Hematopoietic multipotent progenitor cell treated with erythropoietin and hydrocortisone succinate and interleukin-3 and kit ligand, for 15 days (in vitro differentiated cells): ENCODE measurements at regions not wholly inside any gene's neighbourhood (a gene's known extent, or its start where the extent isn't known, plus 50 kb on each side); places are given as distances from the start of the nearest gene placed in this dataset.

Experiments
- DNase-seq: peaks from one replicate; pipeline ENCODE4 v3.0.0-alpha.2; 2015; ENCODE audit warnings: low spot score

GRCh38 chr12:89954259-89954658 lies 245.6 kb upstream of the ATP2B1 start:
- no peak for DNase-seq

GRCh38 chr12:89951694-89952060 lies 243.0 kb upstream of the ATP2B1 start:
- no peak for DNase-seq

GRCh38 chr12:89951050-89951693 lies 242.5 kb upstream of the ATP2B1 start:
- no peak for DNase-seq

DNA sequence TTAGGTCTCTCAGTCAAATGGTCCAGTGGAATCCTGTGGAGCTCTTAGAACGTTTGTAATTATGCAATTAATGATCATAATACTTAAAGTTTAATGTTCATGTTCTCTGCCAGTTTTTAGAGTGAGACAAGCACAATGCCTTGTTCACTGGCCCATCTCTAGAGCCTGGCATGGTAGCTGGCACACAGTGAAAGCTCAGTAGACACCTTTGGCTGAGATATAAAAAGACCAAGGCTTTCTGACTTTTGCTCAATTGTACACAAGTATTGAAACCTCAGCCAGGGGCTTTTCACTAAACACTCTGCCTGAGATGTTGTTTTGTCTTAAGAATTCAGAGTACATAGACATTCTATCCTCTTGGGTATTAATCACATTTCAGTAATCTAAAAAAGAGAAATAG lies 241.8 kb upstream of the ATP2B1 start:
- no peak for DNase-seq

- DNase-seq, result no peak
Observed at GRCh38 chr12:89949457-89950195, 241.0 kb upstream of the ATP2B1 start.

- DNase-seq, result no peak
Observed at GRCh38 chr12:89948271-89949175, 239.9 kb upstream of the ATP2B1 start.

- DNase-seq, result no peak
Observed at GRCh38 chr12:89947437-89948270, 239.0 kb upstream of the ATP2B1 start.

GRCh38 chr12:89946518-89947135 lies 238.0 kb upstream of the ATP2B1 start:
- no peak for DNase-seq

- DNase-seq, result no peak
Observed at GRCh38 chr12:89945123-89945522, 236.5 kb upstream of the ATP2B1 start.

DNA sequence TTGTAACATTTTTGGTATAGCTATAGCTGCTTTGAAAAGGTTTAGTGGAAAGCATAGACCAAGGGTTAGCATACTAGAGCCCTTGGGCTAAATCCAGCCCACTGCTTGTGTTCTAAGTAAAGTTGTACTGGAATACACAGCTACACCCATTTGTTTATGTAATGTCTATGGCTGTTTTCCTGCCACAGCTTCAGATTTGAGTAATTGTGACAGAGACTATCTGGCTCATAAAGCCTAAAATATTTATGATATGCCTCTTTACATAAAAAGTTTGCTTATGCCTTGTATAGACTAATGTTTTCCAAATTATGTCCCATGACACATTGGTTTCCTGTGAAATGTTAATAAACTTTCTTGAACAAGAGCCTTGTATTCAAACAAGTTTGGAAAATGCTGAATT lies 234.8 kb upstream of the ATP2B1 start:
- no peak for DNase-seq

GRCh38 chr12:89941436-89941835 lies 232.8 kb upstream of the ATP2B1 start:
- DNase-seq, result no peak

- no peak for DNase-seq
Observed at GRCh38 chr12:89939522-89940215, 231.0 kb upstream of the ATP2B1 start.

DNA sequence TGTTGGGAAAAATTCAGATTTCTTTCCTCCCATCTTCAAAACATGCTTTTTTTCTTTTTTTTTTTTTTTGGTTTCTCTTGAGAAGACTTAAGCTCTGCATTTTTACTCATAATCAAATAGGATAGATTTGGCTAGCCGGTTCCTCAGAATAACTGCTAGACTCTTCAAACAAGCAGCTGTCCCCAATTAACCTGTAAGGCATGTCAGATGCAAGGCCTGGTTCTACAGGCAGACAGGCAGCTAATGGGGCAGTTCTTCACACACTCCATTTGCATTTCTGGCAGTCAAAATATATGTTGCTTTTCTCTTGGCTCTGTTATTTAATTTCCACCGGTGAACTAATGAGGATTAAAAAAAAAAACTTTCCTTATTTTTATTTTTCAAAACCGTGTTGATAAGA lies 228.0 kb upstream of the ATP2B1 start:
- no peak for DNase-seq

- no peak for DNase-seq
Observed at GRCh38 chr12:89935850-89936249, 227.2 kb upstream of the ATP2B1 start.

DNA sequence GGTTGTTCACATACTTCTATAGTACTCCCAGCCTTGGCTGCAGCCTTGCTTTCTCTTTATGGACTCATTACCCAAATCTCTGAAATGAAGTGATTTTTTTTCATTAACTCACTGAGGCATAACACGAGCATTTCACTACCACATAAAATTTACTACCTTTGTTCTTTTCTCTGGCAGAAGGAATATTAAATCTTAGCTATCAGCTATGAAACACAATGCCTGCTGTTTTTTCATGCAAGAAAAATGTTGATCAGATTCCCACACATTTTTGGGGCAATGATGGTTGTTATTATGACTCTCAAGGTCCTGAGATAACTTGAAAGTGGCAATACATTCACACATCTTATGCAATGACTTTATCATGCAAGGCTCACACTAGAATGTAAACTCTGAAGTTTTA lies 225.3 kb upstream of the ATP2B1 start:
- no peak for DNase-seq

GRCh38 chr12:89932954-89933353 lies 224.3 kb upstream of the ATP2B1 start:
- no peak for DNase-seq

DNA sequence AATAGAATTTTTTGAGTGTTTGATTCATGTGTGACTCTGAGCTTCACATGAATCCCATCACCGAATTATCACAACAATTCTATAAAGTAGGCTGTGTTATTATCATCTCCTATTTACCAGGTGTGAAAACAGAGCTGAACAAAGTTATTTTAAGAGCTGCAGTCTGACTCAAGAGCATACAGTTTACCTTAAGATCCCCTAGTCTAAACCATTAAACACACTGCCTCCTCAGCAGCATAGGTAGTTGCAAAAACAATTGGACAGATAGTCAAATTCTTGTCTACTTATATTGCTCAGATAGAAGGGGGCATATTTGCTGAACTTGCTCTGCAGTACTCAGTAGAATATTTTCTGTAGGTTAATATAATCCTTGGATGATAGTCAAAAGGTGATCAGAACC lies 219.8 kb upstream of the ATP2B1 start:
- DNase-seq, result no peak

GRCh38 chr12:89927226-89927698 lies 218.6 kb upstream of the ATP2B1 start:
- no peak for DNase-seq

DNA sequence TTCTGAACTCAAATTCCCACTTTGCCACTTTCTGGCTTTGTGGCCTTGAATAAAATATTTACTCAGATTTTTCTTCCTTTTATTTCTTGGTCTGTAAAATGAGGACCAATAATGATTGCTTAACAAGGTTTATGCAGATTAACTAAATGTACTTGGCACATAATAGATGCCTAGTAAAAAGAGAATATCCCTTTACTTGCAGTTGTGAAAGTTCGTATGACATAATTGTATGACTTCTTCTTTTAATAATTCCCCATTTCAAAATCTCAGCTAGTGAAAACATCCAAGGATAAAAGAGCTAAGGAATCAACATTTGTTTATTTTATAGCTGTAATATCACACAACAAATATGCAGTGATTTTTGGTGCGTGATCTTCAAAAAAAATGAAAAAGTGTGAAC lies 215.6 kb upstream of the ATP2B1 start:
- no peak for DNase-seq

DNA sequence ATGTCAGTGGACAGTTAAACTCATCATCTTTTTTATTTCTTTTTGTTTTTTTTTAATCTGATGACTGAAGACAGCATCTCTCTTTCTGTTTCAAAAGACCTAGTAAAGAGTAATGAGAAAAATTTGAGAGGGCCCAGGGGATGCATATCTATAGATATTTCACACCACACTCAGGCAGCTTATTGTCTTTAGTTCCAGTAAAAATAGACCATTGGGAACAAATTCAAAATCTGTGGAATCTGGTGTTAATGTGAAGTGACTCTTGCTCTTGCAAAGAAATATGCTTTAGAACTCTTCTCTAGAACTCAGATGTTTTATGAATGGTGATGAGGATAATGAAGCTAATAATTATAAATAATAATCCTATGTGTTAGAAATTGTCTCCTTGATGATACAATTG lies 214.5 kb upstream of the ATP2B1 start:
- DNase-seq, result no peak

DNA sequence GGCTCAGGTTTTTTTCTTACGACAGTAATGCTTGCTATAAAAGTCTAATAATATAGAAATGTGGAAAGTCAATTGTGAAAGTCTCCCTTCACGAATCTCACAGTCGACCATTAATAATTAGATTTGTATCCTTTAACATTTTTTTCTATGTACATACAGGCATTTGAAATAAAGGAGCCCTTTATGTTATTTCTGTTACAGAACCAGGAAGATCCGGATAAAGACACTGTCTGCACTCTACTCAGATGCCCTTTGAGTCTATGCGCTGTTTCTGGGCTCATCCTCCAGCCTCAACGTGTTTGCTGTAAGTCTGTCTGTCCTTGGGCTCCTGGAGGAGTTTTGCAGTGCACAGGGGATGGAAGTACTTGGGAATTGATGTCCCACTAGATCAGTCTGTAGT lies 212.2 kb upstream of the ATP2B1 start:
- DNase-seq, result no peak
